Gastroesophageal sphincter (tissue), 4 donors: ENCODE measurements at regions not wholly inside any gene's neighbourhood (a gene's known extent, or its start where the extent isn't known, plus 50 kb on each side); places are given as distances from the start of the nearest gene placed in this dataset.

ENCODE experiments used
- ATAC-seq: fragments of 150-250 bp; one replicate; pipeline ENCODE4 v1.9.1; 2016; ENCODE audit warnings: mild to moderate bottlenecking, moderate library complexity
- H3K27ac ChIP-seq, 4 donors: fragments of 200-600 bp; sonication (generic) in 3 of 4; 1 replicate in 3 of 4; 2 replicates in 1 of 4; pipeline ENCODE4 v1.5.1; 2016 to 2019
- H3K27me3 ChIP-seq: fragments of 200-600 bp; sonication (generic); one replicate; pipeline ENCODE4 v1.5.1; 2019
- H3K36me3 ChIP-seq, 2 donors: fragments of 200-600 bp; sonication (generic); one replicate each; pipeline ENCODE4 v1.5.1; 2019; ENCODE audit warnings: control low read depth in 1 of 2
- H3K4me1 ChIP-seq, 3 donors: fragments of 200-600 bp; sonication (generic); 1 replicate in 2 of 3; 2 replicates in 1 of 3; pipeline ENCODE4 v1.5.1; 2016 to 2019; ENCODE audit warnings: control low read depth in 2 of 3
- H3K4me3 ChIP-seq, 2 donors: fragments of 200-600 bp; sonication (generic); one replicate each; pipeline ENCODE4 v1.5.1; 2019; ENCODE audit warnings: mild to moderate bottlenecking in 1 of 2, moderate library complexity in 1 of 2
- H3K9me3 ChIP-seq, 3 donors: fragments of 200-600 bp; sonication (generic); one replicate each; pipeline ENCODE4 v1.5.1; 2017 to 2019; ENCODE audit warnings: control low read depth in 2 of 3
- EP300 ChIP-seq: sonication (generic); formaldehyde crosslinking; IDR thresholded peaks from one replicate; pipeline ENCODE4 v1.6.1; 2017; ENCODE audit warnings: antibody characterized with exemption, mild to moderate bottlenecking
- POLR2A ChIP-seq, 2 donors: fragments of 450-650 bp; IDR thresholded peaks; one replicate each; pipeline ENCODE4 v1.6.1; 2017; ENCODE audit warnings: antibody characterized with exemption in 2 of 2, mild to moderate bottlenecking in 2 of 2, moderate library complexity in 1 of 2
- POLR2AphosphoS5 ChIP-seq: sonication (generic); formaldehyde crosslinking; IDR thresholded peaks from one replicate; pipeline ENCODE4 v1.6.1; 2017; ENCODE audit warnings: antibody characterized with exemption
- WGBS, 2 donors: methylation state at CpG; one replicate each; pipeline ENCODE4 v1.1.5; 2018; ENCODE audit warnings: low coverage in 1 of 2; 5-methylcytosine and 5-hydroxymethylcytosine counted together
- TF ChIP-seq, protein P1 (sequence below), 4 experiments: fragments of 200-600 bp in 2 of 4; fragments of 450-650 bp in 2 of 4; sonication (generic) in 1 of 4; IDR thresholded peaks; one replicate each; pipeline ENCODE4 v1.5.1; 2017 to 2019; ENCODE audit warnings: antibody characterized with exemption in 4 of 4, mild to moderate bottlenecking in 2 of 4, moderate library complexity in 2 of 4

- no peaks in the 10 kb centered on the region for H3K9me3 ChIP-seq
- WGBS, 2 donors = 29% methylated on average over 1 of the region's 1 CpG; no CpG with 5 or more reads in 1 of the 2 donors
- TF ChIP-seq, protein P1, sequence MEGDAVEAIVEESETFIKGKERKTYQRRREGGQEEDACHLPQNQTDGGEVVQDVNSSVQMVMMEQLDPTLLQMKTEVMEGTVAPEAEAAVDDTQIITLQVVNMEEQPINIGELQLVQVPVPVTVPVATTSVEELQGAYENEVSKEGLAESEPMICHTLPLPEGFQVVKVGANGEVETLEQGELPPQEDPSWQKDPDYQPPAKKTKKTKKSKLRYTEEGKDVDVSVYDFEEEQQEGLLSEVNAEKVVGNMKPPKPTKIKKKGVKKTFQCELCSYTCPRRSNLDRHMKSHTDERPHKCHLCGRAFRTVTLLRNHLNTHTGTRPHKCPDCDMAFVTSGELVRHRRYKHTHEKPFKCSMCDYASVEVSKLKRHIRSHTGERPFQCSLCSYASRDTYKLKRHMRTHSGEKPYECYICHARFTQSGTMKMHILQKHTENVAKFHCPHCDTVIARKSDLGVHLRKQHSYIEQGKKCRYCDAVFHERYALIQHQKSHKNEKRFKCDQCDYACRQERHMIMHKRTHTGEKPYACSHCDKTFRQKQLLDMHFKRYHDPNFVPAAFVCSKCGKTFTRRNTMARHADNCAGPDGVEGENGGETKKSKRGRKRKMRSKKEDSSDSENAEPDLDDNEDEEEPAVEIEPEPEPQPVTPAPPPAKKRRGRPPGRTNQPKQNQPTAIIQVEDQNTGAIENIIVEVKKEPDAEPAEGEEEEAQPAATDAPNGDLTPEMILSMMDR (IDR thresholded peaks at IDR 0.05) = no peak
- TF ChIP-seq POLR2A (IDR thresholded peaks at IDR 0.05) = no peak
- TF ChIP-seq EP300 = no peak
- no peak for TF ChIP-seq POLR2AphosphoS5
- H3K4me1 ChIP-seq = no peaks in the 10 kb centered on the region
- peaks cover 13% of the 10 kb centered on the region for H3K27me3 ChIP-seq
- H3K36me3 ChIP-seq = no peaks in the 10 kb centered on the region
- H3K4me3 ChIP-seq = no peak overlapping the region
- no peak for ATAC-seq
- H3K27ac ChIP-seq = no peak overlapping the region
Measured at GRCh38 chr9:117636681-117637080, 67.5 kb upstream of the TLR4 start.

DNA sequence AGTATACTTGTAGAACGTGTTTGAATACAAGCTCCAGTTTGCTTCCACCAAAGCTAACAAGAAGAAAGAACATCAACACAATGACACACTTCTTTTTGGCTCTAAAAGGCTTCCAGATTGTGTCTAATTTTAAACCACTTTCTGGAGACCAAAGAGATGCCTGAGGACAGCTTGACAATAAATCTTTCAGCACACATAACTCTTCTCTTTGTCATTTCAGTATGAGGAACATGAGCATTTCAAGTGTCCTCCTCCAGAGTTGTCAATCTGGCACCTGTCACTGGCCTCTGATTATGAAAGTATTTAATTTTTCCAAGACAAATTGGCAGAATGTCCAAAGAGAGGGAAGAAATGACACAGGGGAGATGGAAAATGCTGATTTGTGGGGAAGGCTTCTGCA is 79.0 kb upstream of the TLR4 start:
- Histone ChIP-seq H3K27ac (no peak overlapping the region), H3K4me3 (no peak overlapping the region), H3K4me1 (no peaks in the 10 kb centered on the region), H3K9me3 (peaks cover 0 to 36% (median 0%) of the 10 kb centered on the region in 3 donors), H3K36me3 (no peaks in the 10 kb centered on the region), H3K27me3 (no peaks in the 10 kb centered on the region)
- WGBS, 2 donors = 88 to 100% methylated on average over 1 of the region's 1 CpG
- ATAC-seq = no peak
- TF ChIP-seq EP300 (no peak), POLR2AphosphoS5 (no peak), POLR2A (IDR thresholded peaks at IDR 0.05) (no peak)
- TF ChIP-seq, protein P1 (IDR thresholded peaks at IDR 0.05) = no peak

DNA sequence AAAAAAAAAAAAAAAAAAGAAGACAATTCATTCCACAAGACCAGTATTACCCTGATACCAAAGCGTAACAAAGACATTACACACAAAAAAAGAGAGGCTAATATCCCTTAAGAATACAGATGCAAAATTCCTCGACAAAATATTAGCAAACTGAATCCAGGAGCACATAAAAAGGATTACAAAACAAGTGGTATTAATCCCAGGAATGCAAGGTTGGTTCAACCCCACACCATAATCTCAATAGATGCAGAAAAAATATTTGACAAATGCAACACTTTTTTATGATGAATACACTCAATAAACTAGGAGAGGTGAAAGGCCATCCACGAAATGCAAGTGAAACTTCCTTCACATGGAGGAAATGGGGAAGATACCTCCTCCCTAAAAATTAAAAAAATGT is 80.1 kb upstream of the TLR4 start:
- WGBS, 2 donors = 64 to 70% methylated on average over 2 to 3 of the region's 3 CpGs
- Histone ChIP-seq H3K27me3 (no peaks in the 10 kb centered on the region), H3K4me1 (no peaks in the 10 kb centered on the region), H3K36me3 (no peaks in the 10 kb centered on the region), H3K4me3 (no peak overlapping the region), H3K9me3 (peaks cover 0 to 36% (median 0%) of the 10 kb centered on the region in 3 donors), H3K27ac (no peak overlapping the region)
- no peak for ATAC-seq
- TF ChIP-seq, protein P1 (IDR thresholded peaks at IDR 0.05) = no peak
- no peak for TF ChIP-seq POLR2AphosphoS5
- TF ChIP-seq POLR2A (IDR thresholded peaks at IDR 0.05) = no peak
- no peak for TF ChIP-seq EP300

- Histone ChIP-seq H3K27ac (no peak overlapping the region), H3K9me3 (peaks cover 0 to 36% (median 0%) of the 10 kb centered on the region in 3 donors), H3K27me3 (no peaks in the 10 kb centered on the region), H3K4me1 (no peaks in the 10 kb centered on the region), H3K4me3 (no peak overlapping the region), H3K36me3 (no peaks in the 10 kb centered on the region)
- ATAC-seq = no peak
- WGBS, 2 donors = 76 to 84% methylated on average over 3 of the region's 3 CpGs
- TF ChIP-seq POLR2A (IDR thresholded peaks at IDR 0.05) (no peak), EP300 (no peak), POLR2AphosphoS5 (no peak)
- TF ChIP-seq, protein P1 (IDR thresholded peaks at IDR 0.05) = no peak
Measured at GRCh38 chr9:117622347-117622746, 81.9 kb upstream of the TLR4 start.

DNA sequence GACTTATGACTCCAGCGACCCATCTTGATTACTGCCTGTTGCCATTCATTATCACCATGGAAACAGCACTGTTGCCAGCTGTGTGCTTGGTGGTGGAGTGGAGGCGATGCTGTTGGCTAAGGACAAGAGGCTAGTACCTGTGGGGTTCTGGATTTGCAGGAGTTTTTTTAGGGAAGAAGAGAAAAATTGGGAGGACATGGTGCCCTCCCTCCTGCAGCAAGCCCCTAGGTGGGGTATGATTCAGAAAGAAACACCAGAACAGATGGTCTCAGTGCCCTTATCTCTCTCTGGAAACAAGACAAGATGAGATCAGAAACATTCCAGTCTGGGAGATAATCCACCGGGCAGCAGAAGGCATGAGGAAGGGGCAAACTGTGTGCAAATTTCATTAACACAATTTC is 87.8 kb upstream of the TLR4 start:
- Histone ChIP-seq H3K9me3 (no peaks in the 10 kb centered on the region), H3K4me1 (no peaks in the 10 kb centered on the region), H3K27ac (no peak overlapping the region), H3K27me3 (no peaks in the 10 kb centered on the region), H3K36me3 (no peaks in the 10 kb centered on the region), H3K4me3 (no peak overlapping the region)
- 18 to 22% methylated on average over 1 to 2 of the region's 3 CpGs for WGBS, 2 donors
- no peak for ATAC-seq
- TF ChIP-seq POLR2A (IDR thresholded peaks at IDR 0.05) = no peak
- TF ChIP-seq, protein P1 (IDR thresholded peaks at IDR 0.05) = no peak
- no peak for TF ChIP-seq POLR2AphosphoS5
- TF ChIP-seq EP300 = no peak
